ENCODE measurements at regions not wholly inside any gene's neighbourhood (a gene's known extent, or its start where the extent isn't known, plus 50 kb on each side); places are given as distances from the start of the nearest gene placed in this dataset.

GRCh38 chr6:90739339-90739738 is 152.5 kb upstream of the MAP3K7 start:
- H2AFZ ChIP-seq (ENCODE audit: low read length) = no peak overlapping the region
- DNase-seq (no peak), ATAC-seq (no peak)
- H3F3A ChIP-seq (ENCODE audit: low read length, unreplicated experiment) = no peaks in the 10 kb centered on the region
- no peak overlapping the region for H3K4me2 ChIP-seq (ENCODE audit: low read length)
- H3K9me2 ChIP-seq (replicated peaks; ENCODE audit: low read length) = no peaks in the 10 kb centered on the region
- H3K27ac ChIP-seq (ENCODE audit: low read length) = no peak overlapping the region
- ChIA-PET CTCF (no interaction called here), POLR2A (ENCODE audit: unreplicated experiment) (no interaction called here)
- BruUV-seq (replicated peaks) = no TSS peak
- H3K79me2 ChIP-seq (ENCODE audit: low read length) = no peaks in the 10 kb centered on the region
- no peak overlapping the region for H3K9ac ChIP-seq (ENCODE audit: low read length)
- TF ChIP-seq EZH2phosphoT487 (IDR thresholded peaks at IDR 0.05; ENCODE audit: borderline replicate concordance, low read length) = no peak
- no peak for TF ChIP-seq EZH2 (IDR thresholded peaks at IDR 0.05; ENCODE audit: low read length, unreplicated experiment)
- TF ChIP-seq CTCF (conservative IDR thresholded peaks at IDR 0.05; ENCODE audit: low read depth, low read length) = no peak
- no peaks in the 10 kb centered on the region for H3K9me3 ChIP-seq (ENCODE audit: low read length)
- H3K27me3 ChIP-seq (ENCODE audit: low read length) = peaks cover 7% of the 10 kb centered on the region
- H3K36me3 ChIP-seq (ENCODE audit: low read depth, low read length) = no peaks in the 10 kb centered on the region
- no peak overlapping the region for H3K4me3 ChIP-seq (ENCODE audit: low read length)
- intact Hi-C loops (cut with micrococcal nuclease) = no loop called here
- H3K4me1 ChIP-seq (ENCODE audit: insufficient read depth, low read length) = no peaks in the 10 kb centered on the region
- H4K20me1 ChIP-seq (ENCODE audit: low read length) = no peaks in the 10 kb centered on the region

- Histone ChIP-seq H3K27me3 (ENCODE audit: low read length) (0 out of 2 replicates have a peak, but pooled peaks cover 4% of the 10 kb centered on the region), H3K4me1 (ENCODE audit: insufficient read depth, low read length) (no peaks in the 10 kb centered on the region), H3K9ac (ENCODE audit: low read length) (no peak overlapping the region), H3K27ac (ENCODE audit: low read length) (no peak overlapping the region), H3K9me2 (replicated peaks; ENCODE audit: low read length) (no peaks in the 10 kb centered on the region), H3K9me3 (ENCODE audit: low read length) (no peaks in the 10 kb centered on the region), H2AFZ (ENCODE audit: low read length) (no peak overlapping the region), H3K4me2 (ENCODE audit: low read length) (no peak overlapping the region), H4K20me1 (ENCODE audit: low read length) (no peaks in the 10 kb centered on the region), H3K79me2 (ENCODE audit: low read length) (no peaks in the 10 kb centered on the region), H3K36me3 (ENCODE audit: low read depth, low read length) (no peaks in the 10 kb centered on the region), H3K4me3 (ENCODE audit: low read length) (no peak overlapping the region), H3F3A (ENCODE audit: low read length, unreplicated experiment) (no peaks in the 10 kb centered on the region)
- BruUV-seq (replicated peaks) = no TSS peak
- TF ChIP-seq EZH2phosphoT487 (IDR thresholded peaks at IDR 0.05; ENCODE audit: borderline replicate concordance, low read length) (no peak), CTCF (conservative IDR thresholded peaks at IDR 0.05; ENCODE audit: low read depth, low read length) (no peak), EZH2 (IDR thresholded peaks at IDR 0.05; ENCODE audit: low read length, unreplicated experiment) (no peak)
- ATAC-seq = no peak
- intact Hi-C loops (cut with micrococcal nuclease) = no loop called here
- CTCF ChIA-PET = no interaction called here
- POLR2A ChIA-PET (ENCODE audit: unreplicated experiment) = no interaction called here
- no peak for DNase-seq
These were observed 143.3 kb upstream of the MAP3K7 start for GRCh38 chr6:90730151-90730673.

- no peaks in the 10 kb centered on the region for H3K9me2 ChIP-seq (replicated peaks; ENCODE audit: low read length)
- ATAC-seq (no peak), DNase-seq (no peak)
- H2AFZ ChIP-seq (ENCODE audit: low read length) = no peak overlapping the region
- no peaks in the 10 kb centered on the region for H3K9me3 ChIP-seq (ENCODE audit: low read length)
- no peaks in the 10 kb centered on the region for H3K36me3 ChIP-seq (ENCODE audit: low read depth, low read length)
- H3F3A ChIP-seq (ENCODE audit: low read length, unreplicated experiment) = no peaks in the 10 kb centered on the region
- TF ChIP-seq CTCF (conservative IDR thresholded peaks at IDR 0.05; ENCODE audit: low read depth, low read length) (no peak), EZH2phosphoT487 (IDR thresholded peaks at IDR 0.05; ENCODE audit: borderline replicate concordance, low read length) (no peak)
- no peaks in the 10 kb centered on the region for H4K20me1 ChIP-seq (ENCODE audit: low read length)
- ChIA-PET CTCF (no interaction called here), POLR2A (ENCODE audit: unreplicated experiment) (no interaction called here)
- no peaks in the 10 kb centered on the region for H3K79me2 ChIP-seq (ENCODE audit: low read length)
- H3K9ac ChIP-seq (ENCODE audit: low read length) = no peak overlapping the region
- H3K4me2 ChIP-seq (ENCODE audit: low read length) = no peak overlapping the region
- H3K4me3 ChIP-seq (ENCODE audit: low read length) = no peak overlapping the region
- no peak overlapping the region for H3K27ac ChIP-seq (ENCODE audit: low read length)
- 0 out of 2 replicates have a peak, but pooled peaks cover 4% of the 10 kb centered on the region for H3K27me3 ChIP-seq (ENCODE audit: low read length)
- H3K4me1 ChIP-seq (ENCODE audit: insufficient read depth, low read length) = no peaks in the 10 kb centered on the region
- intact Hi-C loops (cut with micrococcal nuclease) = no loop called here
- no TSS peak for BruUV-seq (replicated peaks)
These were observed 142.2 kb upstream of the MAP3K7 start for GRCh38 chr6:90729057-90729456.

Data from PC-3 (cell line).